LHCN-M2 (cell line): ENCODE measurements at regions not wholly inside any gene's neighbourhood (a gene's known extent, or its start where the extent isn't known, plus 50 kb on each side); places are given as distances from the start of the nearest gene placed in this dataset.
A peak's percentile ranks its signal among the peaks of the same experiment; 100 is the strongest.

Source experiments
- DNase-seq: peaks from one replicate; pipeline ENCODE4 v3.0.0-alpha.2; 2012; ENCODE audit warnings: low read depth

DNA sequence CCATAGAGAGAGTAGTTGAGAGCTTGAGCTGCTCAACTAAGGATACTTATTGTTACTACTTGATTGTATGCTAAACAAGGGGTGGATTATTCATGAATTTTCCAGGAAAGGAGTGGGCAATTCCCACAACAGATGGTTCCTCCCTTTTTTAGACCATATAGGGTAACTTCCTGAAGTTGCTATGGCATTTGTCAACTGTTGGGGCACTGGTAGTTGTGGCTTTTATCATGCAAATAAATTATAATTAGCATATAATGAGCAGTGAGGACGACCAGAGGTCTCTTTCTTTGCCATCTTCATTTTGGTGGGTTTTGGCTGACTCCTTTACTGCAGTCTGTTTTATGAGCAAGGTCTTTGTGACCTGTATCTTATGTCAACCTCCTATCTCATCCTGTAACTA lies 1403.5 kb upstream of the PABPC4L start:
- no peak for DNase-seq

DNA sequence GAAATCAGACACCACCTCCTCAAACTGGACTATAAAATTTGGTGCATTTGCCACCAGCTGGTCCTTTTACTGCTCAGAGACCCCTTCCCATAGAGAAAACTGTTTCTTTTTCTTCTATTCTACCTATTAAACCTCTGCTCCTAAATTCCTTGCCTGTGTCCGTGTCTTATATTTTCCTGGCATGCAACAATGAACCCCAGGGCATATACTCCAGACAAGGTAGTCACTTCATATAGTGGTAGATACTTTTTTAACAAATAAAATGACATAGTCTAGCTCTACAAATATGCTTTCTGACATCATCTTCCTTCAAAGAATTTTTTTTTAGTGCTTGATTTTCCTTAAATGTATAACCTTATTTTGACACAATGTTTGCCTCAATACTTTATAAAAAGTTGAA lies 1402.9 kb upstream of the PABPC4L start:
- no peak for DNase-seq

DNA sequence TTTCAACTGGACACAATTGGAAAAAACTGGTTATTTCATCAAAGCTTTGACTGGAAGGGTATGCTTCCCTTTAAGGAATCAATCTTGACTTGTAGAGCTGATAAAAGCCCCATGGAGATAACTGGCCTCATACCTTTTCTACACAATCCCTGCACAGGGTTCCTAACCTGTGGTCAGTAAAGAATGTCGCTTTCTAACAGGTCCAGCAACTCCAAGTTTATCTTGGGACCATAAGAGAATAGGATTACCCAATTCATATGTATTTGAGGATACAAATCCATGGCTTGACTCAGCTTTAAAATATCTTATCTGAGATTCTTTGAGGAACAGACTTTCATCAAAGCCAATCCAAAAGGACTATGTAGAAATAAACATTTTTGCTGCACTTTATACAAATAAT lies 1399.8 kb upstream of the PABPC4L start:
- DNase-seq = no peak

DNA sequence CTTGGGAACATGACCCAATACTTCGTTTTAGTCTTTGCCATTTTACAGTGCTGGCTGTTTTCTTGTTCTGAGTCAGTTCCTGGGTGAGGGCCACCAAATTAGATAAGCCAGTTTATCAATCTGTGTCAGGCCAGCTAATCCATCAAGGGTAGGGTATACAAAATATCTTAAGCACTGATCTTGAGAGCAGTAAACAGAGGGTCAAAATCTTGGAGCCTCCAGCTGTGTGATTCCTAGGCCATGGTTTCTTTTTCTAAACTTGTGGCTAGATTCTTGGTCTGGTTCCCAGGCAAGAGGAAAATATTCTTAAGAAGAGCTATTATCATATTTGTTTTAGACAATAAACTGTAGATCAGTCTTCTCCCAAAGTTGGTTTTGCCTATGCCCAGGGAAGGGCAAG lies 1396.6 kb upstream of the PABPC4L start:
- no peak for DNase-seq

DNA sequence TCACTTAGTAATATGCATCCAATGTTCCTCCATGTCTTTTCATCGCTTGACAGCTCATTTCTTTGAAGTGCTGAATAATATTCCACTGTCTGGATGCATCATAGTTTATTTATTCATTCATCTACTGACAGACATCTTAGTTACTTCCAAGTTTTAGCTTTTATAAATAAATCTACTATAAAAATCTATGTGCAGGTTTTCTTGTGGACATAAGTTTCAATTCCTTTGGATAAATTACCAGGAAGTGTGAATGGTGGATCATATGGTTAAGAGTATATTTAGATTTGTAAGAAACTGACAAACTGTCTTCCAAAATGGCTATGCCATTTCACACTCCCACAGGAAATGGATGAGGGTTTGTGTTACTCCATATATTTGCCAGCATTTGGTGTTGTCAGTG lies 1392.9 kb upstream of the PABPC4L start:
- DNase-seq = no peak

DNA sequence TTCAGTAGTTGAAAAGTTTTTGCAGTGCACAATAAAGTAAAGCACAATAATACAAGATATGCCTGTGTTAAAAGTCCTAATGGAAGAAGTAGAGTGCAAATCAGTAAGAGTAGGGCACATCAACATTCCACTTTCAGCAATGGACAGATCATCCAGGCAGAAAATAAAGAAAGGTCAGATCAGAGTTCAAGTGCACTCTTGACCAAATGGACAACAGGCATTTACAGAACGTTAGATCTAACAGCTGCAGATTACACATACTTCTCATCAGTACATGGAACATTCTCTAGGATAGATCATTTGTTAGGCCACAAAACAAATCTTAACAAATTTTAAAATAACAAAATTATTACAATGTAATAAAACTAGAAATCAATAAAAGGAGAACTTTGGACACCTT lies 1373.5 kb upstream of the PABPC4L start:
- DNase-seq = peak; percentile 58

DNA sequence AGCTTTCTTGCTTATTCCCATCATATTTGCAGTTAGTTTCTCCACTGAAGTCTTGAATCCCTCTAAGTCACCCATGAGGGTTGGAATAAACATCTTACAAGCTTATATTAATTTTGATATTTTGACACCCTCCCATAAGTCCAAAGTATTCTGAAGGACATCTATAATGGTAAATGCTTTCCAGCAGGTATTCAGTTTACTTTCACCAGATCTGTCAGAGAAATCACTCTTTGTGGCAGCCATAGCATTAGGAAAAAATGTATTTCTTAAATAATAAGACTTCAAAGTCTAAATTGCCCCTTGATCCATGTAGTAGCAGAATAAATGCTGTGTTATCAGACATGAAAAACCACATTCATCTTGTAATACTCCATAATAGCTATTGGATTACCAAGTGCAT lies 1371.7 kb upstream of the PABPC4L start:
- no peak for DNase-seq

DNA sequence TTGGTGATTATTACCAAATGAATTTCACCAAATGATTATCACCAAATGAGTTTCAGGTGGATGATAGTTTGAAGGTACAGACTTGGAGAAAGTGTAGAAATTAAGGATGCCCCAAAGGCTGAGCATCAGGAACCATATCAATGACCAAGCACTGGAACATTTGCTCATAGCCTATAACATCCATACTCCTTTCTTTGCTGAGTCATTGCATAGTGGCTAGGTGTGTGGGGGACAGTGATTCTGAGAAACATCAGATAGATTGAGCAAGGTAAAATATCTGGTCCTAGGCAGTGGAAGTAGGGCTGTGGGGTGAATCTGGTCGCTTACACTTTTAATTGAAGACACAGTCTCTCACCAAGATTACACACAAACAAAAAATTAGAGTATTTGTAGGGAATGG lies 1362.5 kb upstream of the PABPC4L start:
- no peak for DNase-seq

DNA sequence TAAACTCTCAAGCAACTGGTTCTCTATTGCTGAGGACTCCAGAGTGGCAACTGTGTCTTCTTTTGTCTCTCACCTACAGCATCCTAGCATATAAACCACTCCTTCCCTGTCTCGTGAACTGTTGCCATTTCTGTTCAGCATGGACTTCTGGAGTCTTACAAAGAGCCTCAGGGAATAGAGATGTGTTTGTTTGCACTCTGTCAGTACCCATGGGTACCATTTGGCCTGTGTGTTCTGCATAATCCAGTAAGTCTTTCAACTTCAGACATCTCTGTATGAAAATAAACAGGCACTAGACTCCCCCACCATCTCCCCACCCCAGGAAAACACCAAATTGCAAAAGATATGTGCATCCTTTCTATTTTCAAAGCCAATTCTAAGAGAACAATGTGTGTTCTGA lies 1351.6 kb upstream of the PABPC4L start:
- no peak for DNase-seq

DNA sequence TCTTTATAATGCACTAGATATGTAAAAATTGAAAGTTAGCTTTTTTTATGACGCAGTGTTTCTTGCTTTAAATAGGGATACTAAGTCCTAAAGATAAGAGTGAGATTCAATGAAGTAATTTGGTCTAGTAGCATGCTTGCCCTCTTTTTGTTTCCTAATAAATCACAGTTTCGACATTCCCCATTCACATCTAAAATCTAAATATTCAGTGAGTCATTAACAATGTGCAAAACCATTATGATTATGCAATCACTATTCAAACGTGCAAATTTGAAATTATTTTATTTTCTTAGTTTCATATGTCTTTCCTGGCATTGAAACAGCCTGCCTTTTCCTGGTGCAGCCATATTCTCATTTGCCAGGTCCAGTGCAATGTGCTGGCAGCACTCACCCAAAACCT lies 1350.5 kb upstream of the PABPC4L start:
- peak; percentile 20 for DNase-seq

DNA sequence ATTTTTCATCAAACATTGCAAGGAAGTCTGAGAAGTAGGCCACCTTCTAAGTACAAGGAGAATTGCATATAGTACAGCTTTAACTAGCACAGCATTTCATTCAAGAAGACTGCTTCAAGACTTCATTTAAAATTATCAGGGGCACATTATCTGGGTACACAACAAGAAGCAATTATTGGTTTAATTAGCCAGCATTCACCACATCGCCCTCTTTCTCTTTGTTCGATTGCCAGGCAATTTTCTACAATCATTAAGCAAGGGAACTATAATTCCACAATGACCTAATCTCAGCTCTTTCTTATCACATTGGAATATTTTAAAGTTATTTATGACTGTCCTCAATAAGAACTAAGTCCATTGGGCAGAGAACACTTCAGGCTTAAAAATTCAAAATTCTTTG lies 1347.1 kb upstream of the PABPC4L start:
- DNase-seq = no peak

DNA sequence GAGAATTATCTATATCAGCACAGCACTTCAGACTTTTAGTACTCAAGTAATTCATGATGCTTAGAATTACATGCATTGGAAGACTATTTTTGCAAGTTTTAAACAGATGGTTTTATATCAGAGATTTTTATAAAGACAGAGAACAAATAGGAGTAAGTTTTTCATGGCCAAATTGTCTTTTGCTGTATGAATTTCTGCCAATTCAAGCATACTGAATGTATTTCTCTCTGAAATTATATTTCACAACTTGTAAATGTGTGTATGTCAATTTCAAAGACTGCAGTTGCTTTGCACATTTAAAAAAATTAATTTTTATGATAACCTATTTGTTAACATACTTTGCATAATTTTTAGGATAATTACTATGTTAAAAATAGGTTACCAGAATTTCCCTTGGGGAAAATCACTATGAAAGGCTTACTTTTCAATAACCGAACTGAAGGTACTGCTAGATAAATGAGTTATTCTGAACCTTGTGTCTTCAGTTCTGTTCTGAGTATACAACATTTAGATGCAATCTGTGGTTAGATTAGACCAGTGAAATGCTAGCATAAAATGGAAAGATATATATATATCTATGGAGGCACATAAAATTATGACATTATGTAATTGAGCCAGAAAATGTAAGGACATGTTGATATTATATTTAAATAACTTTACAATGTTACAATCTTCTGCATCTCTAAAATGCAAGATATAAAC lies 1344.2 kb upstream of the PABPC4L start:
- no peak for DNase-seq

DNA sequence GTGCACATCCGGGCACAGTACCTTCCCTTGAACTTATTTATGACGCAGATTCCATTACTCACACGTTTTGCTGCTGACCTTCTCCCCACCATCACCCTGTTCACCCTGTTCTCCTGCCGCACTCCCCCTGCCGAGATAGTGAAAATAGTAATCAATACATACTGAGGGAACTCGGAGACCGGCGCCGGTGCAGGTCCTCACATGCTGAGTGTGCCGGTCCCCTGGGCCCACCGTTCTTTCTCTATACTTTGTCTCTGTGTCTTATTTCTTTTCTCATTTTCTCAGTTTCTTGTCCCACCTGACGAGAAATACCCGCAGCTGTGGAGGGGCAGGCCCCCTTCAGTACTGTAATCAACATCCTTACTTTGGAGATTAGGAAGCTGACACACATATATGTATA lies 1337.1 kb upstream of the PABPC4L start:
- no peak for DNase-seq

DNA sequence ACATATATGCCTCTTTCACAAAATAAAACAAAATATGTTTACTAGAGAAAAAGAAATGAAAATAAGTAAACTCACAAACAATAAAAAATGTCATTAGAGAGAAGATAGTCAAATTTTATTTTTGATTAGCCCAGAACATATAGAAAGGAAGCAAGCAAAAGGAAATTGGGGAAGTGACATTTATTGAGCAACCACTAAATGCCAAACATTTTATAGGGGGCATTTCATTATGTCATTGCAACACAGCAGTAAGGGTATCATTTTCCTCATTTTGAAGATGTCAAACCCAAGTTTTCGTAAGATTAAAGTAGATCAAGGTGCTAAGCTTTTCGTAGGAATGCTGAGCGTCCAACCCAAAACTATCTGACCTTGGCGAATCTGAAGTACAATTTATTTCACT lies 1331.5 kb upstream of the PABPC4L start:
- DNase-seq = no peak

DNA sequence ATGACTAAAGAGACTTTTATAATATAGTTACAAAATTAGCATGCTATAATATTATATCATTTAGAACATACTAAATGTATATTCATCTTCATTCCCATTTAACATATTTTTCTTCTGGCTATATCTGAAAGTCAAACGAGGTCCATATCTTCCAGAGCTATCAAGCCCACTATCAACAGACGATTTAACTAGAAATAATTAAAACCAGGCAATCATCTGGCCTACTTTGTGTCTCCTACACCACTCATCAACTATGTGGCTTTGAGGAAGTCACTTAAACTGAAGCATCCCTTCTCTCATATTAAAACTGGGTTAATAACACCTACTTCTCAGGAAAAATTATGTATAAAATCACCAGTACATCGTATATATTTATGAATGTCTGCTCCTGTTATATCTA lies 1330.5 kb upstream of the PABPC4L start:
- no peak for DNase-seq

DNA sequence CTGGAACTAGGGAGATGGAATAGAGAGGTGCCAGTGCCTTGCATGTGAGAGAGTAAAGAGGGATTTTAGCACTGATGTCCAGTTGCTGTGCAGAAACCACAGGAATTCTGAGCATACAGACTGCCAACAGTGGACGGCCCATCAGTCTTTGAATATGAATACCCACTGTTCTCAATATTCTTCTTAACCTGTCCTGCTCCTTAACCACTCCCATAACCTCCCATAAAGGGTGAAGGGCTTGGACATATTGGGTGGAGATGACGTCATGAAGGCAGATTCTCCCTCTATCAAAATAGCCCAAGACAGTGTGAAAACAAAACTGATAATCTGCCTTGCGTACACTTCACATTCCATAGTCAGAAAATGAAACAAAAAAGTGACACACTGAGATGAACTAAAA lies 1313.7 kb upstream of the PABPC4L start:
- DNase-seq = peak; percentile 73

DNA sequence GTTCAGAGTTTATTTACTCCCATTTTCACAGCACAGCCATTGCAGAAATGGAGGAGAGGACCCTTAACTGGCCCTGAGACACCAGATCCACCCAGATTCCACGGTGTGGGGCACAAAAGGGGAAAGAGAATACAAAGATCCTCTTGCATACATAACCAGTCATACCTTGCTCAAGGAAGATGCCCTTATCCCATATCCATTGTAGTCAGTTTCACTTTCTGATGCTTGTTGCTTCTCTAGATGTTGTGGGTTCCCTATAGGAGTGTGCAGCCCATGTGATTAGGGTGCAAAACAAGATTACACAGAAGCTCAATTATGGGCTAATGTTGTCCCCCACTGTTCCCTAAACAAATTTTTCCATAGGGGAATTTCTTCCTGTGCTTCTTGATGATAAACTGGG lies 1309.0 kb upstream of the PABPC4L start:
- no peak for DNase-seq

DNA sequence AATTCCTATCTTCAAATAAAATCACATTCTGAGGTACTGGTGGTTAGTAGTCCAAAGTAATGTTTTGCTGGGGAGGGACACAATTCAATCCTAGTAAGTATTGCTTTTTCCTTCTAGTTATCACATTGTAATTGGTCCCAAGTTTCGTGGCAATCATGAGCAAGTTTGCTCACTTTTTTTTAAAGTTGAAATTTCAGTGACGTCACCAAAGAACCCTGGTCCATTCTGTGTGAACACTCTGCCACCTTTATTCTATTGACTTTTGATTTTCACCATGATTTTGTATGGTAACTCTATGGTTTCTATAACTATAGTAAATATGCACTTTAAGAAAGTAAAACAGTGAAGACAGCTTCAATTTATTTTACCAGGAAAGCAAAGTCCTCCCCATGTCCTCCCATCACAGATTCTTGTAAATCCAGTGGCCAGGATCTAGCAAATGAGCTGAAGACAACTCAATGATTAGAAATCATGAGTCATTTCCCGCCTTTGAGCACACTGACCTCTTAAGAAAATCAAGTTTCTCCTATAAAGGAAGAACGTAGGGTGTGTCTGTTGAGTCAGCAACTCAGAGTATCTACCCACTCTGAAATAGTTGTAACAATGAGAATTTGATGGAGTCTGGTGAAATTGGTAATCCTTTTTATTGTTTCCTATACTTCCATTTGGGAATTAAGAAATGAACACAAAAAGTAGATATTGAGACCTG lies 1306.6 kb upstream of the PABPC4L start:
- peak; percentile 87 for DNase-seq

DNA sequence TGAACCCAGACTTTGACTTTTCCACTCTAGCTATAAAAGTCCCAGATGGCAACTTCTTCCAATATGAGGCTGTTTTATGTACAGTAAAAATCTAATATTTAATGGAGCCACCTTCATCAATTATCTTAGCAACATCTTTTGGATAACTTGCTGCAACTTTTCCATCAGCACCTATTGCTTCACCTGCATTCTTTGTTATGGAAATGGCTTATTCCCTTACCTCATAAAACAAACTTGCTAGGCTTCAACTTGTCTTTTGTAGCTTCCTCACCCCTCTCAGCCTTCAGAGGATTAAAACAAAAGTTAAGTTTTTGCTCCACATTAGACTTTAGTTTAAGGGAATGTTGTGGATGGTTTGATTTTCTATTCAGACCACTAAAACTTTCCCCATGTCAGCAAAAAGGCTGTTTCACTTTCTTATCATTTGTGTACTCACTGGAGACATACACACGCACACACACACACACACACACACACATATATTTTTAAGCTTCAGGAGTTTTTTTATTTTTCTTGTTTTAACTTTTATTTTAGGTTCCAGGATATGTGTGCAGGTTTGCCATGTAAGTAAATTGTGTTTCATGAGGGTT lies 1296.1 kb upstream of the PABPC4L start:
- no peak for DNase-seq

DNA sequence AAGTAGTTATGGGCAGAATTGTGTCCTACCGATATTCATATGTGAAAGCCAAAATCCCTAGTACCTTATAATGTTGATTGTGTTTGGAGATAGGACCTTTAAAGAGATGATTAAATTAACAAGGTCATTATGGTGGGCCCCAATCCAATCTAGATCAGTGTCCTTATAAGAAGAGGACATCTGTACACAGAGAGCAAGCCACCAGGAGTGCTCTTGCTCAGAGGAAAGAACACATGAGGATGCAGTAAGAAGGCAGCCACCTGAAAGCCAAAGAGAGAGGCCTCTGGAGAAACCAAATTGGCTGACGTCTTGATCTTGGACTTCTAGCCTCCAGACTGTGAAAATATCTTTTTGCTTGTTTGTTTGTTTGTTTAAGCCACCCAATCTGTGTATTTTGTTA lies 1290.8 kb upstream of the PABPC4L start:
- no peak for DNase-seq

DNA sequence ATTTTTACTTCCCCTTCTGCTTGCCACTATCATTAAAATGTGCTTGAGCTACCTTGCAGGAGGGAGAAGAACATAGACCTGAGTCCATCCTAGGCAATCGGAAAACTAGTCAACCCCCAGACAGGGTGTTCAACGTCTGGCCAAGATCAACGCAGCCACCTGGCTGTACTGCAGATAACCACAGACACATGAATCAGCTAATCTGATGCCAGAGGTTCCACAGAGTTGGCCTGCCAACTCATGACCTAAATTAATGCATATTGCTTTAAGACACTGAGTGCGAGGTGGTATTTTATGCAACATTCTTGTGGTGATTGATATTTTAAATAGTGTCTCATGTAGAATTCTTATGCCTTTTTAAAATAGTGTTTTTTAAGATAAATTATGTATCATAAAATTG lies 1283.8 kb upstream of the PABPC4L start:
- DNase-seq = peak; percentile 17

DNA sequence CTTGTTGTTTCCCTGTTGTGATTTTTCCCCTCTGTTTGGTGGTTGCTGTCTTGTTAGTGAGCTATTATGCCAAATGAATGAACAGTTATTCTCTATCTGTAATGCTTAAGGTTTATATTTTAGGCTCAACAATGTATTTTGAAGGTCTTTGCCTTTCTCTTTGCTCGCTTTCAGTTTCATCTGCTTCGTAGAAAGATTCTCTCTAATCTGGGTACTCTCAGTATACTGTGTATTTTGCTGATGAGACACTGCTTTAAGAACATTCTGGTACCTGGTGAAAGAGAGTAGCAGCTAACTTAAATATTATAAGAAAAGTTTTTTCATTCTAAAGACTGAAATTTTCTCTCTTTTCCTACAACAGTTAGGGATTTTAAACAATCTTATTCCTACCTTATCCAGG lies 1274.7 kb upstream of the PABPC4L start:
- no peak for DNase-seq

DNA sequence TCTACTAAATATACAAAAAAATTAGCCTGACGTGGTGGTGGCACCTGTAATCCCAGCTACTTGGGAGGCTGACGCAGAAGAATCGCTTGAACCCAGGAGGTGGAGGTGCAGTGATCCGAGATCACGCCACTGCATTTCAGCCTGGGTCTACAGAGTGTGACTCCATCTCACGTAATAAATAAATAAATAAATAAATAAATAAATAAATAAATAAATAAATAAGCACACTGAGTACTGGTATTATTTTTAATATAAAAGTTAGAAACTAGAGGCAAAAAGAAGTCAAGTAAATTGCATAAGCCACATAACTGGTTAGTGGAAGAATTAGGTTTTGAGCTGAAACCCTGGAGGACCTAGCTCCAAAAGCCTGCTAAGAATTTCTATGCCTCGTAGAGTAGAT lies 1262.7 kb upstream of the PABPC4L start:
- DNase-seq = no peak
